ENCODE measurements at regions not wholly inside any gene's neighbourhood (a gene's known extent, or its start where the extent isn't known, plus 50 kb on each side); places are given as distances from the start of the nearest gene placed in this dataset.

GRCh38 chr4:114279711-114280110 lies 300.3 kb upstream of the ARSJ start:
- no TSS peak for BruUV-seq (replicated peaks)
- intact Hi-C loops (cut with micrococcal nuclease; ENCODE audit: unreplicated experiment) = no loop called here
- H2AFZ ChIP-seq (ENCODE audit: low read length) = no peak overlapping the region
- H3K4me1 ChIP-seq (ENCODE audit: insufficient read depth, low read length, poor library complexity, severe bottlenecking) = no peaks in the 10 kb centered on the region
- H3K4me3 ChIP-seq (ENCODE audit: low read depth, low read length, poor library complexity, severe bottlenecking) = no peak overlapping the region
- POLR2A ChIA-PET = no interaction called here
- no peaks in the 10 kb centered on the region for H3K36me3 ChIP-seq (ENCODE audit: insufficient read depth, low read length)
- DNase-seq (ENCODE audit: low spot score) = no peak
- CTCF ChIA-PET (ENCODE audit: unreplicated experiment) = no interaction called here
- TF ChIP-seq EZH2phosphoT487 (IDR thresholded peaks at IDR 0.05; ENCODE audit: borderline replicate concordance, low read depth, low read length) (no peak), CTCF (conservative IDR thresholded peaks at IDR 0.05; ENCODE audit: low read length) (no peak)
- H3K9me3 ChIP-seq (ENCODE audit: low read length) = no peaks in the 10 kb centered on the region
- no peaks in the 10 kb centered on the region for H3K9me2 ChIP-seq (ENCODE audit: insufficient read depth, low read length)
- H4K20me1 ChIP-seq (ENCODE audit: insufficient read depth, low read length) = no peaks in the 10 kb centered on the region
- no peaks in the 10 kb centered on the region for H3K79me2 ChIP-seq (ENCODE audit: insufficient read depth, low read depth, low read length)
- no peak overlapping the region for H3K27ac ChIP-seq (ENCODE audit: low read depth, low read length, poor library complexity, severe bottlenecking)
- H3K4me2 ChIP-seq (ENCODE audit: low read length) = no peak overlapping the region

GRCh38 chr4:114280645-114281044 lies 301.2 kb upstream of the ARSJ start:
- no peaks in the 10 kb centered on the region for H3K9me3 ChIP-seq (ENCODE audit: low read length)
- H3K36me3 ChIP-seq (ENCODE audit: insufficient read depth, low read length) = no peaks in the 10 kb centered on the region
- no peak overlapping the region for H2AFZ ChIP-seq (ENCODE audit: low read length)
- DNase-seq (ENCODE audit: low spot score) = no peak
- H3K4me1 ChIP-seq (ENCODE audit: insufficient read depth, low read length, poor library complexity, severe bottlenecking) = no peaks in the 10 kb centered on the region
- H3K4me2 ChIP-seq (ENCODE audit: low read length) = no peak overlapping the region
- TF ChIP-seq EZH2phosphoT487 (IDR thresholded peaks at IDR 0.05; ENCODE audit: borderline replicate concordance, low read depth, low read length) = no peak
- TF ChIP-seq CTCF (conservative IDR thresholded peaks at IDR 0.05; ENCODE audit: low read length) = no peak
- intact Hi-C loops (cut with micrococcal nuclease; ENCODE audit: unreplicated experiment) = no loop called here
- CTCF ChIA-PET (ENCODE audit: unreplicated experiment) = no interaction called here
- H3K79me2 ChIP-seq (ENCODE audit: insufficient read depth, low read depth, low read length) = no peaks in the 10 kb centered on the region
- no peak overlapping the region for H3K27ac ChIP-seq (ENCODE audit: low read depth, low read length, poor library complexity, severe bottlenecking)
- no peaks in the 10 kb centered on the region for H4K20me1 ChIP-seq (ENCODE audit: insufficient read depth, low read length)
- POLR2A ChIA-PET = no interaction called here
- BruUV-seq (replicated peaks) = no TSS peak
- no peaks in the 10 kb centered on the region for H3K9me2 ChIP-seq (ENCODE audit: insufficient read depth, low read length)
- H3K4me3 ChIP-seq (ENCODE audit: low read depth, low read length, poor library complexity, severe bottlenecking) = no peak overlapping the region

GRCh38 chr4:114281164-114281960 lies 301.9 kb upstream of the ARSJ start:
- Histone ChIP-seq H3K27ac (ENCODE audit: low read depth, low read length, poor library complexity, severe bottlenecking) (no peak overlapping the region), H3K36me3 (ENCODE audit: insufficient read depth, low read length) (no peaks in the 10 kb centered on the region), H4K20me1 (ENCODE audit: insufficient read depth, low read length) (no peaks in the 10 kb centered on the region), H3K9me2 (ENCODE audit: insufficient read depth, low read length) (no peaks in the 10 kb centered on the region), H3K4me1 (ENCODE audit: insufficient read depth, low read length, poor library complexity, severe bottlenecking) (no peaks in the 10 kb centered on the region), H3K79me2 (ENCODE audit: insufficient read depth, low read depth, low read length) (no peaks in the 10 kb centered on the region), H2AFZ (ENCODE audit: low read length) (no peak overlapping the region), H3K4me3 (ENCODE audit: low read depth, low read length, poor library complexity, severe bottlenecking) (no peak overlapping the region), H3K4me2 (ENCODE audit: low read length) (no peak overlapping the region), H3K9me3 (ENCODE audit: low read length) (no peaks in the 10 kb centered on the region)
- POLR2A ChIA-PET = no interaction called here
- no TSS peak for BruUV-seq (replicated peaks)
- intact Hi-C loops (cut with micrococcal nuclease; ENCODE audit: unreplicated experiment) = no loop called here
- TF ChIP-seq CTCF (conservative IDR thresholded peaks at IDR 0.05; ENCODE audit: low read length) (no peak), EZH2phosphoT487 (IDR thresholded peaks at IDR 0.05; ENCODE audit: borderline replicate concordance, low read depth, low read length) (no peak)
- no peak for DNase-seq (ENCODE audit: low spot score)
- CTCF ChIA-PET (ENCODE audit: unreplicated experiment) = no interaction called here

All from OCI-LY7 (cell line).